Dermis blood vessel endothelial cell (primary cell): ENCODE measurements at regions not wholly inside any gene's neighbourhood (a gene's known extent, or its start where the extent isn't known, plus 50 kb on each side); places are given as distances from the start of the nearest gene placed in this dataset.

ENCODE experiments used
- DNase-seq: peaks from one replicate; pipeline ENCODE4 v3.0.0; 2010

- peak; percentile 82 for DNase-seq
Observed at GRCh38 chr2:41966431-41966893, 81.4 kb upstream of the PKDCC start.

GRCh38 chr2:41966920-41967319 lies 80.9 kb upstream of the PKDCC start:
- DNase-seq: no peak

GRCh38 chr2:41967476-41968181 lies 80.2 kb upstream of the PKDCC start:
- no peak for DNase-seq

DNA sequence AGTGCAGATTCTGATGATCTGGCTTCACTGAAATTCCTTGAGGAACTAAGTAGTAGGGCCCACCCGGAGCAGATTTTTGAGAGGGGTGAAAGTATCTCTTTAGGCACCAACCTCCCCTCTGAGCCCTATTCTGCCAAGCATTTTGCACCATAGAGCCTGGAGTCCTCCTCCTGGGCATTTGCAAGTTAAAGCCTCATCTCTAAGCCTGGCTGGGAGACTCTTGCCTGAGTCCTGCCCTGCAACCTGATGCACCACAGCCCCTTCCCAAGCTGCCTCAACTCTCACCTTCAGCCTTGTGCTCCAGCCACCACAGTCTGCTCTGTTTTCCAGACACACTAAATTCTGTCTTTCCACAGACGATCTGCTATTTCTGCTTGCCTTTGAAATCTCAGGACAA lies 79.6 kb upstream of the PKDCC start:
- DNase-seq: no peak

GRCh38 chr2:41970988-41971660 lies 76.7 kb upstream of the PKDCC start:
- no peak for DNase-seq

DNA sequence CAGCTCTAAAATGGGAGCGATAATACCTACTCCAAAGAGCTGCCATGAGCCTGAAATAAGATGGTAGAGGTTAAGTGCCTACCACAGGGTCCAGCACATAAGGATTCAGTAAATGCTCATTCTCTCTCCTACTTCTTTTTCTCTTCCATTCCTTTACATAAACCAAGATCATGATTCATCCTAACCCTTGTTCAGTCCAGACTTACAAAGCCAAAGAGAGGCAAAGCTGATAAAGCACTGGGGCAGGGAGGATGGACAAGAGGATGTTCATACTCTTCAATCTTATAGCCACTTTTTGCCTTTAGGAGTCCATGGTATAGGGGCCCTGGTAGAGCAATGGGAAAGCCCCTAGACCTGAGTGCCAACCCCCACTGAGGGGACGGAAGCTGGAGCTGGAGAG lies 75.6 kb upstream of the PKDCC start:
- no peak for DNase-seq

GRCh38 chr2:41972819-41973218 lies 75.0 kb upstream of the PKDCC start:
- DNase-seq: no peak

GRCh38 chr2:41973871-41974270 lies 74.0 kb upstream of the PKDCC start:
- DNase-seq: no peak

DNA sequence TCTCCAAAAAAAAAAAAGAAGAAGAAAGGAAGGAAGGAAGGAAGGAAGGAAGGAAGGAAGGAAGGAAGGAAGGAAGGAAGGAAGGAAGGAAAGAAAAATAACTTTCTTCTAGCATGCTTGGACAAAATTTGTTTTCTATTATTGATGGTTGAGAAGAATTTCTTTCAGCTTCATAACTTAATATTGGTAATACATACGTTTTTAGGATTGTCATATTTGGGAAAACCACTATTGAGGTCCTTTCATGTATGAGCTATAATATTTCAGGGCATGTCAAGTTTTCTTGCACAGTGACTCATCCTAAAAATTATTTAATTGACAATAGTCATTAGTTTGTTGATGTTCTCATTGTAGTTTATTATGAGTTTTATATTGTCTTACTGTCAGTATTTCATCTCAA lies 66.4 kb upstream of the PKDCC start:
- DNase-seq: no peak

- DNase-seq: no peak
Observed at GRCh38 chr2:41985573-41986095, 62.2 kb upstream of the PKDCC start.

DNA sequence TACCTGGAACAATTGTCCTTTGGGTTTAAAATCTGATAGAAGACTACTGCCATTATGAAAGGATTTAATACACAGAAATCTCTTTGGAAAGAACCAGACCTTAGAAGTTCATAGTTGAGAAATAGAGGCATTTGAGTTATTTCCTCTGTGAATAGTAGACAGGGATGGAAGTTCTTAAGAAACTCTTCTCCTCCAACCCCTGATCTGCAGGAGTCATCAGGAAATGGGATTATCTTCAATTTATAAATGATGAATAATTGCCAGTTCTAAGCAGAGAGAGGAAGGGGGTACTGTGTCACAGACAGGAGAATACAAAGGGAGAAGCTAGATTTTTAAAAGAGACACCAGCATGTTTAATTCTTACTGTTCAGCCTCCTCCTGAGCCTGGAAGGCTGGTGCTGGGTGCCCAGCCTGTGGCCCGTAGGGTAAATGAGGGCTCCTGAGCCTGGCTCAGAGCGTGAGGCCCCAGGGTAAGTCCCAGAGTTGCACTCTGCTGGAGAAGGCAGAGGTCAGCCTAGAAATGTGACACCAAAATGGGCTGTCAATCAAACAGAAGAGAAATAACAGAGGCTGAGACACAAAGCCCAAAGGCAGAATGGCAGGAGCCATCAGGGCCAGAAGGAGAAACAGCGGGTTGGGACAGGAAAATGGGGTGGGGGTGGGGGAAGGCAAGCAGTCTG lies 58.2 kb upstream of the PKDCC start:
- DNase-seq: no peak

GRCh38 chr2:41990245-41990644 lies 57.6 kb upstream of the PKDCC start:
- DNase-seq: no peak

GRCh38 chr2:41990688-41991087 lies 57.1 kb upstream of the PKDCC start:
- no peak for DNase-seq

- no peak for DNase-seq
Observed at GRCh38 chr2:41992056-41992642, 55.7 kb upstream of the PKDCC start.

DNA sequence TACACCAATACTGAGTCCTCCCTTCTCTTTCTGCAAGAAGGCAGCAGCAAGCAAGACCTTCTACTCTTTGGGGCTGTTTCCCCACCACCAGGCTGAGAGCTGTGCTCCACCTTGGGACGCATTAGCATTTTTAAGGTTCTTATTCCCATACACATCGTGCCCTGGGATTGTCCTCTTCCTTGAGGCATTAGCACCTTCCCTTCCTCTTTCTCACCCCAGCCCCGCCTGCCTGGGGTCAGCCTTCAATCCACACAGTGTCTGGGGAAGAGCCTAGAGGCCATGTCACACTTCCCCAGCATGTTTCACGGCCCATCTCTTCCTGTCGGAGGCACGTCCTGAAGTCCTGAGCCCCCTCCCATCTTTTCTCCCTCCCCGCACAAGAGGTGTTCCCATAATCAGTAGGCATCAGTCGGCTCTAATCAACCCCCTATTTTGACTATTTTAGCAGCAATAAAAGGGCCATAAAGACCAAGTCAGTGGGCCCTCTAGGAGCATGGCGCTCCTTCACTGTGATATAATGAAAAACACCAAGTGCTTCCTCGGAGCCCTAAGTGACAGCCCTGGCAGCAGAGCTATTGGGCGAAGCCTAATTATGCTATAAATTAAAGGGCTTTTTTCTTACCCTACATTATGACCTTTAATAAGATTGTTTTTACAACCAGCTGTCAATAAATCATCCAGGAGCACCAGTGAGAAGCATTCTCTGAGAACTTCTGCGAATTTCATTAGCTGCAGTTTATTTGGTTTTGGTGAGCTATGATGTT lies 55.0 kb upstream of the PKDCC start:
- DNase-seq: no peak

DNA sequence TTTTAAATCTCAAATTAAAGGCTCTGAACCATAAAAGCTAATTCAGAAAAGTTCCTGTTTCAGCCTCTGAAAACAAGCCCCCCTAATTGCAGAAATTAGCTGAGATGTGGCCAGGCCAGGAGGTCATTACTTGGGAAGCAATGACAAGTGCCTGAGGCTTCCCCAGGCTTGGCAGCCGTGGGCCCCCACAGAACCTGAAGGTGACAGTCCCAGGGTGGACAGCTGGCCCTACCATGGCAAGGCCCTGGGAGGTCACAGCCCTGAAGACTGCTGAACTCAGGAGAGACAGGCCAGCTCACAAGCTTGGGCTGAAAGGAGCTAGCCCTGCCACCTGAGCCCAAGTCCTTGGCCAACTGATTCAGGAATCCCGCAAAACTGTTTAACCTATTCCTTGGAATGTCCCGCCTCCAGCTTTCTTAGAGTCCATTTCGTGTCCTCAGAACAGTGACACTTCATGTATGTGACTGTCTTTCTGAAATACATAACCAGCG lies 54.3 kb upstream of the PKDCC start:
- DNase-seq: no peak

- no peak for DNase-seq
Observed at GRCh38 chr2:41994233-41994637, 53.6 kb upstream of the PKDCC start.

DNA sequence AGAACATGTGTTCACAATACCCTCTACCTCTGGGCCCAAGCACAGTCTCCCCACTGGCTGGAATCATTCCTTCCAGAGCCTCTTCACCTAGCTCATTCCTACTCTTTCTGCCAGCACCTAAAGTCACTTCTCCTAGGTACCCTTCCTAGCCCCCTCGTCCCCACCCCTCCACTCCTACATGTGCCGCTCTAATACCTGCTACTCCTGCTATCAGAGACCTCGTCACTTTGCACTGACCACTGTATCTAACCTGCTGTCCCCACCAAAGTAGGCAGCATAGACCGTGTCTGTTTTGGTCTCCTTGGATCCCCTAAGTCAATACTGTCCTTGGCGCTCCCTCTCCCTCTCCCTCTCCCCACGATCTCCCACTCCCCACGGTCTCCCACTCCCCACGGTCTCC lies 53.2 kb upstream of the PKDCC start:
- DNase-seq: no peak

DNA sequence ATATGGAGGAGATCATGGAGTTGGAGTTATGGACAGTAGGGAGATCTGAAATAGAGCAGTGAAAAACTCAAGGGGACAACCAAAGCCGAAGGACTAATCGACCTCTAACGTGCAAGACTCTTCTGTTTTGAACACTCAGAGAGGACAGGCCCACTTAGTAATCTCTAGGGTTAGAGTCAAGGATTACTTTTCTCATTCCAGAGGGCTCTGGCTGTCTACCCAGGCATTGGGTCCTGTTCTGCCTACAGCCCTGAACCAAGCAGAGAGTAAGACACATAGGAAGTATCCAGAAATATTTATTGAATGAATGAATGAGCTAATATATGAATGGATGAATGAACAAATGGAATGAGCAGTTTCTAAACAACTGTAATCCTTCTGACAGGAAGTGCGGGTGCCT lies 50.3 kb upstream of the PKDCC start:
- DNase-seq: no peak
